ENCODE measurements at regions not wholly inside any gene's neighbourhood (a gene's known extent, or its start where the extent isn't known, plus 50 kb on each side); places are given as distances from the start of the nearest gene placed in this dataset.

DNA sequence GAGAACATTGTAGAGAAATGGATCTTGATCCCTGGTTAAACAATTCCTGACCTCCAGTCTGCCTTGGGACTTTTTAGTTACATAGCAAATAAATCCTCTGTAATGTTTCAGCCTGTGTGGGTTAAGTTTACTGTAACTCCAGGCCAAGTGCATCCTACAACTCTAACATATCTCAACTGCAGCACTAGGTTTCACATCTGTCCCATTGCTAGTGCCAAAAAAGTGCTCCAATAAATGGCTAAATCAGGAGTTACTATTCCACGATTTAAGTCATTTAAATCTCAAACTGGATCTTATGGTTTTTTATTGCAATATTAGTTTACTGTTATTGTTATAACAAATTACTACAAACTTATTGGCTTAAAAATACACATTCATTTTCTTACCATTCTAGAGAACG, 479.6 kb downstream of the GPAM start:
- Mint-ChIP-seq H3K27ac (no peak overlapping the region), H3K36me3 (ENCODE audit: low read depth) (no peaks in the 10 kb centered on the region), H3K27me3 (peaks cover 2% of the 10 kb centered on the region), H3K9me3 (no peaks in the 10 kb centered on the region), H3K4me1 (no peaks in the 10 kb centered on the region), H3K4me3 (no peak overlapping the region)
- ATAC-seq (no peak), DNase-seq (no peak)

DNA sequence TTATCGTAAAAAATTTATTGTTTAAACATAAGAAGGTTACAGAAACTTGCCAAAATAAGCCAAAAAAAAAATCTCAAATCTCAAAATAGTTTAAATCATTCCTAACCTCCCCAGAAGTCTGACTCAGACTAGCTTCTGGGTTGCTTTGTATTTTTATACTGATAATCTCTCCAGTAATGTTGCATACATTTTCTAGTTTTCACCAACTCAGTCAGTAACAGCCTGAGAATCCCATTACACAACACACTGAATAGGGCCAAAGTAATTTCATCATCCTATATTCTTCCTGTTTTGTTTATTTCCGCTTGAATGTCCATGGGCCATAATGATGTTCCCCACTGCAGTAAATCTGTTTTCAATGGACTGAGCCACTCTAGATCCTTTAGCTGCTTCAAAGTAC, 478.5 kb downstream of the GPAM start:
- no peaks in the 10 kb centered on the region for H3K4me1 Mint-ChIP-seq
- DNase-seq: no peak
- no peak overlapping the region for H3K4me3 Mint-ChIP-seq
- peaks cover 2% of the 10 kb centered on the region for H3K27me3 Mint-ChIP-seq
- H3K36me3 Mint-ChIP-seq (ENCODE audit: low read depth): no peaks in the 10 kb centered on the region
- H3K9me3 Mint-ChIP-seq: no peaks in the 10 kb centered on the region
- H3K27ac Mint-ChIP-seq: no peak overlapping the region
- no peak for ATAC-seq

DNA sequence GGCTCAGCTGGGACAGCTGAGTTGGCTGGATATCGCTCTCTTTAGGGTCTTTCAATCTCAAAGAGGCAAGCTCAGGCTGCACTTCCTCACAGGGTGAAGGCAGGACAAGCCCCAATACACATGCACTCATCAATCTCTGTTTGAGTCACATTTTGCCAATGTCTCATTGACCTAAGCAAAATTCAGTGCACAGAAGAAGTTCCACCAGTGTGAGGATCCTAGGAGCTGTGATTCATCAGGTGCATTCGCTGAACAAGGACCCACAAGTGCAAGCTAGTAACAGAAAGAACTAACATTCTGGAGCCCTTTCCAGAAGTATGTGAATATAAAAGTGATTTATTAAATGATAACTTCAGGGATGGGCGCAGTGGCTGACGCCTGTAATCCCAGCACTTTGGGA, 477.2 kb downstream of the GPAM start:
- H3K9me3 Mint-ChIP-seq: no peaks in the 10 kb centered on the region
- peaks cover 2% of the 10 kb centered on the region for H3K27me3 Mint-ChIP-seq
- no peak for DNase-seq
- H3K4me3 Mint-ChIP-seq: no peak overlapping the region
- no peak overlapping the region for H3K27ac Mint-ChIP-seq
- no peaks in the 10 kb centered on the region for H3K36me3 Mint-ChIP-seq (ENCODE audit: low read depth)
- H3K4me1 Mint-ChIP-seq: no peaks in the 10 kb centered on the region
- no peak for ATAC-seq

DNA sequence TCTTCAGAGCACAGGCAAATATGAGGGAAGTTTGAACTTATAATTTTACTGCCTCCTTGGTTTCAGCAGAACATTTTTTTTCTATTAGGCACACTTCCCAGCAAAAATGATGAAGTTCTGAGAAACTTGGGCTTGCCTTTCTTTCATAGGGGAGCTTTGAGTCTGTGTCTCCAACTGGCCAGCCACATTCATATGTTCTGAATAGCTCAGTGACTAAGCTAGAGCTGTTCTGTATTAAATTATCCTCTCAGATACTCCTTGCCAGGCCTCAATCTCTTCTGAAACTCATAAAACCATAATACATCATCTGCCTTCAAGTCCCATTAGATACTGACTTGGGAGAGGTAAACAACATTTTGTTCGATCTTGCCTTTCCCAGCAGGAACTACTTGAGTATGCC, 476.5 kb downstream of the GPAM start:
- no peaks in the 10 kb centered on the region for H3K4me1 Mint-ChIP-seq
- H3K4me3 Mint-ChIP-seq: no peak overlapping the region
- no peak overlapping the region for H3K27ac Mint-ChIP-seq
- H3K9me3 Mint-ChIP-seq: peaks cover 3% of the 10 kb centered on the region
- H3K36me3 Mint-ChIP-seq (ENCODE audit: low read depth): no peaks in the 10 kb centered on the region
- ATAC-seq (no peak), DNase-seq (no peak)
- H3K27me3 Mint-ChIP-seq: peaks cover 2% of the 10 kb centered on the region

DNA sequence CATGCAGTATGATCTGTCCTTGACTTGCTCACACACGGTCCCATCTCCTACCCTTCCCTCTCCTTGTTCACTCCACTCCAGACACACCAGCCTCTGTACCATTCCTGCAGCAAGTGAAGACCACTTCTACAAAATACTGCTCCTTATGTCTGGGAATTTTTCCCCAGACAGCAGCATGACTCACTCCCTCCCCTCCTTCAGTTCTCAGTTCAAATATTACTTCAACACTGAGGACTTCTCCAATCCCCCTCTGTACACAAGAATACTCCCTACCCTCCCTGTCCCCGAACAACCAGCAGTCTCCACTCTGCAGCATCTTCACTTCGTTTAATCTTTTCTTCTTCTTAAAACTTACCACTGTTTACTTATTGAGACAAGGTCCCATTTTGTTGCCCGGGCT, 474.0 kb downstream of the GPAM start:
- no peak for ATAC-seq
- H3K27me3 Mint-ChIP-seq: no peaks in the 10 kb centered on the region
- H3K9me3 Mint-ChIP-seq: peaks cover 3% of the 10 kb centered on the region
- H3K27ac Mint-ChIP-seq: no peak overlapping the region
- DNase-seq: no peak
- no peaks in the 10 kb centered on the region for H3K4me1 Mint-ChIP-seq
- no peak overlapping the region for H3K4me3 Mint-ChIP-seq
- H3K36me3 Mint-ChIP-seq (ENCODE audit: low read depth): no peaks in the 10 kb centered on the region

DNA sequence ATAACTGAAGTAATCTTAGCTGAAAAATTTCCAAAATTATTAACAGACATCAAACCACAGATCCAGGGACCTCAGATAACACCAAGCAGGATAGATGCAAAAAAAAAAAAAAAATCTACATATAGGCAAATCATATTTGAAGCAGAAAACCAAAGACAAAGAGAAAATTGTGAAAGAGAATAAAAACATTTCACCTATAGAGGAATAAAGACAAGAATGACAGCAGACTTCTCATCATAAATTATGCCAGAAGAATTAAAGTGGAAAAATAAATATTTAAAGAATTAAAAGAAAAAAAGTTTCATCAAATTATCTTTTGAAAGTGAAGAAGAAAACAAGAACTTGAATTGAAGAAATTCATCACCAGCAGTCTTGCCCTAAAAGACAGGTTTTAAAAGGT, 467.5 kb downstream of the GPAM start:
- H3K4me3 Mint-ChIP-seq: no peak overlapping the region
- ATAC-seq (no peak), DNase-seq (no peak)
- no peaks in the 10 kb centered on the region for H3K36me3 Mint-ChIP-seq (ENCODE audit: low read depth)
- H3K27ac Mint-ChIP-seq: no peak overlapping the region
- peaks cover 20% of the 10 kb centered on the region for H3K9me3 Mint-ChIP-seq
- no peaks in the 10 kb centered on the region for H3K4me1 Mint-ChIP-seq
- H3K27me3 Mint-ChIP-seq: no peaks in the 10 kb centered on the region

DNA sequence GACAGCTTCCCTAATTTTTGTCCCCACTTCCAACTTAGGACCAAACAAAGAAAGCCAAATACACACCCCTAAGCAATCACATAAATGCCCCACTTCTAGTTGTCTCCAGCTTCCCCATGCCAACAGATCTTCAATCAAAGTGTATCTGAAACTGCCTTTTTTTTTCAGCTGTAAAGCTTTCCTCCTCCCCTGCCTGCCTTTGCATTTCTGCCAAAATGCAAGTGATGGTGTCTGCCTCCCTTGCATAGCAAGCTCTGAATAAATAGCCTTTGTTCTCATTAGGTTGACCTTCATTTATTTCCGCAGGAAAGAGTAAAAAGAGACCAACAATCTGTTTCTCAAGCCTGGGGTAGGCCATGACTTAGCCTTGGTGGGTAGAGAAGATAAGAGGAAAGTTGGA, 459.4 kb downstream of the GPAM start:
- Mint-ChIP-seq H3K27ac (no peak overlapping the region), H3K4me1 (no peaks in the 10 kb centered on the region), H3K9me3 (no peaks in the 10 kb centered on the region), H3K36me3 (ENCODE audit: low read depth) (no peaks in the 10 kb centered on the region), H3K4me3 (no peak overlapping the region), H3K27me3 (no peaks in the 10 kb centered on the region)
- DNase-seq (no peak), ATAC-seq (no peak)

DNA sequence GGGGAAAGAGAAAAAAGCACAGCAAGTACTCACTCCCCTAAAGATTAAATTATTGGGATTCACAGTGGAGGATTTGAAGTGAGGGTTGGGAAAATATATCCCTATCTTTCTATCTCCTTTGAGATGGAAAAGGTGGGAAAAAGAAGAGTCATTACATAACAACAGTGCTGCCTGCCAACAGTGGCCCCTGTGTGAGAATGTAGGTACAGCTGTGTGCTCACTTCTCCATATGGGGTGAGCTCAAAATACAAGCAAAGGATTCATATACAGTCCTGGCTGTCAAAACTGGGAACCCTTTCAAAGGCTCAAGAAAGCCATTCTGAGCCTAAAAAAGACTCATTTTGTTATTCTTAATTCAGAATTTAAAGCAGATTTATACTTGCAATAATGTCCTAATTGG, 458.5 kb downstream of the GPAM start:
- Mint-ChIP-seq H3K27ac (no peak overlapping the region), H3K27me3 (no peaks in the 10 kb centered on the region), H3K36me3 (ENCODE audit: low read depth) (no peaks in the 10 kb centered on the region), H3K4me3 (no peak overlapping the region), H3K9me3 (no peaks in the 10 kb centered on the region), H3K4me1 (no peaks in the 10 kb centered on the region)
- ATAC-seq (no peak), DNase-seq (no peak)

DNA sequence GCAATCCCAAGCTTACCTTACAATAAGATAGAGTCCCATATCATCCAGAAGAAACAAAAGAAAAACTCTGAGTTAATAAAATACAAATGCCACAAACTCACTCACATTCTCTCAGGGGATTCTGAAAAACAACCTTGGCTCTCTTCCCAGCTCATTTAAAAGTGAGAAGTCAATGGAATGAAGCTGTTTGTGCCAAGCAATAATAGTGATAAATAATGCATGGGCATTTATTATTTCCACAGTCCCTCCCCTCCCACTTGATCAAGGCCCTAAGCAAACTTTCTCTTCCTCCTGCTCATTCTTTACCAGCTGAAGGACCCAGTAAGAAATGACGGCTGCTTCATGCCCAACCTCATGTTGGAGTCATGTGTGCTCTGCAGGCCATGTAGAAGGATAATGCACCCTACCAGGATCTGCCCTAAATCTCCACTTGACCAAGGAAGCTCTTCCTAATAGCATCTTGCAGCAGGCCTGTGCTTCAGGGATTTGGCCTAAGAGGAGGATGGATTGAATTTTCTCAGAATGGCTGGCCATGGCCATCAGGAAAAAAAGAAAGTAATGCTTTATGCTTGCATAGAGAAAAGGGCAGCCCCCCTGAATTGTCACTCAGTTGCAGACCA, 451.3 kb downstream of the GPAM start:
- no peak overlapping the region for H3K4me3 Mint-ChIP-seq
- DNase-seq (no peak), ATAC-seq (no peak)
- H3K27ac Mint-ChIP-seq: no peak overlapping the region
- no peaks in the 10 kb centered on the region for H3K27me3 Mint-ChIP-seq
- H3K4me1 Mint-ChIP-seq: no peaks in the 10 kb centered on the region
- no peaks in the 10 kb centered on the region for H3K36me3 Mint-ChIP-seq (ENCODE audit: low read depth)
- no peaks in the 10 kb centered on the region for H3K9me3 Mint-ChIP-seq

DNA sequence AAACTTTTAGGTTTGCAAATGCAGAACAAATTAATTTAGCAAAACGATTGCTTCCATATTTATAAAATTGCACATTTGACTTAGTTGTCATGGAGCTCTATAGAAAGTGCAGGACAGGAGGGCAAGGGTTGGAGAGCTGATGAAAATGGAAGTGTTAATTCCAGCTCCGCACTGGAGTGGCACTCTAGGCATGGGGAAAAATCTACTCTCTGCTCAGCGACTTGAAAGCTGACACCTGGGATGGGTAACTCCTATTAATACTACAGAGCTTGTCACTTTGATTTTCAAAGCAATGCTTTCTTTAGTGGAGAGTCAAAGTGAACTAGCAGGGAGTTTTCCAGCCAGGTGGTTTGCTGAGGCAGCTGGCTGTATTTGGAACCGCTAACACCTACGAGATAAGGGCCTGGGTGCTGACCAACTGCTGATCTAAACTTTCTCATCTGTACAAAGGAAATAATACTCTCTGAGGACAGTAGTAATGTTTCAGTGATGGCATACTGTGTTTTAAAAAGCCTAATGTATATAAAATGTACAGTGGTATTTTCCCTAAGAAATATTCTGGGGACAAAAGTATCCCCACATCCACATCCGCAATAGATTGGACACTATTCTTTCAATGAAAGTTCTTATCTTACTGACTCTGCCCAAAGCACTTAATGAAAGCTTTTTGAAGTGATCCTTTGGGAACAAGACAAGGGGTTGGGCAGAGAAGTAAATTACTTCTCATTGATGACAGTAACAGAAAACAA, 444.3 kb downstream of the GPAM start:
- Mint-ChIP-seq H3K27ac (no peak overlapping the region), H3K27me3 (no peaks in the 10 kb centered on the region), H3K4me3 (no peak overlapping the region), H3K4me1 (no peaks in the 10 kb centered on the region), H3K36me3 (ENCODE audit: low read depth) (no peaks in the 10 kb centered on the region), H3K9me3 (no peaks in the 10 kb centered on the region)
- DNase-seq: no peak
- no peak for ATAC-seq

DNA sequence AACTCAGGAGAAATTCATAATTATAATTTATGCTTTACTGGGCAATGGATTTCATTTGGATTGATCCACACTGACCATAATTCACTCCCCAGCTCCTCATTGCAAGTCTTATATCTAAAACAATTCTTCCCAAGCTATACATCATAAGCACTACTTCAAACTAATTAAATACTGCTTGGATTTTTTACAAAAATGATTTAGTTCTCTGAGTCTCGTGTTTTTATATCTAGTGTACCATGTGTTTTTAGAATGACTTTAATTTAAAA, 443.8 kb downstream of the GPAM start:
- Mint-ChIP-seq H3K9me3 (no peaks in the 10 kb centered on the region), H3K27me3 (no peaks in the 10 kb centered on the region), H3K4me1 (no peaks in the 10 kb centered on the region), H3K36me3 (ENCODE audit: low read depth) (no peaks in the 10 kb centered on the region), H3K27ac (no peak overlapping the region), H3K4me3 (no peak overlapping the region)
- ATAC-seq (no peak), DNase-seq (no peak)

DNA sequence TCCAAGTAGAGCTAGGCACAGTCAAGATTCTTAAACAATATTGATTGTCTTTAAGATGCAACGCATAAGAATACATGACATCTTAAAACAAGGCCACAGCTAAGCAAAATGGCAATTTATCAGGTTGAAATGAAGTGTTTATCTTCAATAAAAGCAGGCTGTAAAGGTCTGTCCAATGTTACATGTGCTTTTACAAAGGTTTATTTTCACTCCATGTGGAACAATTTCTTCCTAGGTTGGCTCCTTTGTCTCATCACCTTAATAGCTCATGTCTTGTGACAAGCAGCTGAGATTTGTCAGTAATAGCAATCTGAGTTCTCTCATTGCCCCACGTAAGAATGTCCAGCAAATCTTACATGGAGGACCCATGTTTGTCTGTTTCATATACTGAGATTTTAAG, 437.6 kb downstream of the GPAM start:
- H3K9me3 Mint-ChIP-seq: peaks cover 6% of the 10 kb centered on the region
- no peaks in the 10 kb centered on the region for H3K36me3 Mint-ChIP-seq (ENCODE audit: low read depth)
- no peak overlapping the region for H3K27ac Mint-ChIP-seq
- ATAC-seq: no peak
- no peak for DNase-seq
- no peaks in the 10 kb centered on the region for H3K4me1 Mint-ChIP-seq
- H3K27me3 Mint-ChIP-seq: peaks cover 4% of the 10 kb centered on the region
- no peak overlapping the region for H3K4me3 Mint-ChIP-seq

DNA sequence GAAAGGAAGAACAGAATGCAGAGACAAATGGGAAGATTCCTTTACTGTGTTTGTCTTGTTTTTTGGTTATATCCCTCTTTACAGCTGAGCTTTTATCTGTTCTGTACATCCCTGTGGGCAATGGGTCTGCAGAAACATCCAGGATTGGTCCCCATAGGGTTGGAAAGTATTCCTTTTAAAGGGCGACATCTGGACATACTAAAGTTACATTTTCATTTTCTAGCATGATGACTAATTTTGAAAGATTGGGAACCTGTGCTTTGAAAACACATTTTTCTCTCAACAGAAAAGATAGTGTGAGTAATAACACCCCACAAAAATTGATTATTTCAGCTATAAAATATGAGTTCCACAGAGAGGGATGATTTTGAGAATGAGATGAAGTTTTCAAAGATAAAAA, 435.8 kb downstream of the GPAM start:
- H3K27me3 Mint-ChIP-seq: peaks cover 4% of the 10 kb centered on the region
- H3K4me1 Mint-ChIP-seq: no peaks in the 10 kb centered on the region
- no peak overlapping the region for H3K4me3 Mint-ChIP-seq
- H3K27ac Mint-ChIP-seq: no peak overlapping the region
- ATAC-seq (no peak), DNase-seq (no peak)
- H3K36me3 Mint-ChIP-seq (ENCODE audit: low read depth): no peaks in the 10 kb centered on the region
- peaks cover 9% of the 10 kb centered on the region for H3K9me3 Mint-ChIP-seq

DNA sequence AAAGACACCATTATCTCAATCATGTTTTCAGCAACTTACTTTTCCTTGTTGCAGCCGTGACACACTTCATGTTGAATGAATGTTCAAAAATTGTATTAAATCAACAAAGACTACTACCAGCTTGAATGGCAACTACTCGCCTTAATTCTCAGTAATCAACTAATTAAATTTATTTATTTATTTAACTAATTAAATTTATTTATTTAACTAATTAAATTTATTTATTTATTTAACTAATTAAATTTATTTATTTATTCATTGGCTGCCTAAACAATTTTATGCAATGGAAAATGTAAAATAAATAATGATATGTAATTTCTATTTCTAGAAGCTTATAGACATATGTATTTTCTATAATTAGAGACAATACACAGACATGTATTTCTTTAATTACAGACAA, 435.4 kb downstream of the GPAM start:
- H3K4me3 Mint-ChIP-seq: no peak overlapping the region
- H3K36me3 Mint-ChIP-seq (ENCODE audit: low read depth): no peaks in the 10 kb centered on the region
- peaks cover 9% of the 10 kb centered on the region for H3K9me3 Mint-ChIP-seq
- no peak for DNase-seq
- H3K27ac Mint-ChIP-seq: no peak overlapping the region
- no peak for ATAC-seq
- peaks cover 4% of the 10 kb centered on the region for H3K27me3 Mint-ChIP-seq
- H3K4me1 Mint-ChIP-seq: no peaks in the 10 kb centered on the region

DNA sequence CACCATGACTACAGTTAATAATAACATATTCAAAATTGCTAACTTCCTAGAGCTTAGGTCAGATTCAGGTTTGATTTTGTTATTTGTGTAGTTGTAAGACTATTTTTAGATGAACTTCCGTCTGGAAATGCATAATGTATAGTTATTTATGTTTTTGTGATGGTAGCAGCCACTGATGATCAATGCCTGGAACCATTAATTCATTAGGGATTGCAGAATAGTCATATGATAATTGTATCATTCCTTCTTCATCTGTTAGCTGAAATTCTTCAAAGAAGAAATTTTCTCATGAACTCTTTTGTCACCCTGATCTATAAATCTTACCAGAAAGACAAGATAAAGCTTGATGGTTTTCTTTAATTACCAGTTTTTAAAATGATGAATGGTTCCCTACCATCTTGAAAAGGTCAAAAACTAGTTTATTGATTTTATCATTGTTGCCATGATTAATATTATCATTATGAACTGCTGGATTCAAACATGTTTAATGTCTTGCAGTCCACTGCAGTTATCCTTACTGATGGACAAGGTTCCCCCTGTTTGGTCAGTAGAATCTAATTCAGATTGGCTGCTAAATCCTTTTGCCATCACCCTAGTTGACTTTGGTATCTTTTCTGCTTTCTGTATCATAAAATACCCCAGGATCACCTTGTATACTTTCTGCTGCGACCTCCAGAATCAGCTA, 433.3 kb downstream of the GPAM start:
- ATAC-seq: no peak
- Mint-ChIP-seq H3K36me3 (ENCODE audit: low read depth) (no peaks in the 10 kb centered on the region), H3K27me3 (peaks cover 4% of the 10 kb centered on the region), H3K4me3 (no peak overlapping the region), H3K27ac (no peak overlapping the region), H3K9me3 (peaks cover 9% of the 10 kb centered on the region), H3K4me1 (no peaks in the 10 kb centered on the region)
- no peak for DNase-seq
